ENCODE measurements at regions not wholly inside any gene's neighbourhood (a gene's known extent, or its start where the extent isn't known, plus 50 kb on each side); places are given as distances from the start of the nearest gene placed in this dataset.

DNA sequence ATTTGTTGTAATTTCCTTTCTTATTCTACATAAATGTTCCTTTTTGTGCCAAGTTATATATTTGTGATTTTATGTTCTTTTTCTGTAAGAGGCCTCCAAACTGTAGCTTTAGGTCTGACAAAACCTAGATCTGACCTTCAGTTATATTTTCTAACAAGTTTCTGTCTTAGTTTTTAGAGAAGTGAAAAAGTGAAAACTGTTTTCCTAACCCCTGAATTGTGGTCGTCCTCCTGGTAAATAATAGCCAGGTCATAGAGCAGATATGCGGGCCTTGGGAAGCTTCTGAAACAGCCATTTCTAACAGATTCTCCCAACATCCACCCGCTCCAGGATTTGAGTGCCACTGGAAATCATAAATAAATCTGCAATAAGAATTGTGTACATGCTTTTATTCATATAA, 398.4 kb upstream of the CWC22 start:
- Histone ChIP-seq H3K14ac (ENCODE audit: insufficient read depth, low read length) (no peak overlapping the region), H2AFZ (ENCODE audit: low read length) (no peak overlapping the region), H2BK5ac (ENCODE audit: insufficient read length, low read length) (no peak overlapping the region), H3K9ac (ENCODE audit: extremely low read depth, insufficient read length, low read length) (no peak overlapping the region), H3K9me3 (ENCODE audit: control insufficient read depth, low read depth, low read length) (no peaks in the 10 kb centered on the region), H4K91ac (ENCODE audit: insufficient read length, low read depth, low read length) (no peak overlapping the region), H2AK5ac (ENCODE audit: insufficient read length, low read length) (no peak overlapping the region), H4K20me1 (ENCODE audit: control insufficient read depth, insufficient read depth, insufficient read length) (no peaks in the 10 kb centered on the region), H3K27me3 (ENCODE audit: insufficient read depth, low read length) (no peaks in the 10 kb centered on the region), H3K4ac (ENCODE audit: low read depth, low read length) (no peak overlapping the region), H3T11ph (ENCODE audit: low read length) (no peak overlapping the region), H3K4me1 (ENCODE audit: insufficient read depth, low read length) (no peaks in the 10 kb centered on the region), H3K27ac (ENCODE audit: insufficient read length, low read depth, low read length) (no peak overlapping the region), H3K79me2 (ENCODE audit: insufficient read depth, low read length) (no peaks in the 10 kb centered on the region), H3K23me2 (ENCODE audit: insufficient read length, low read depth, low read length, poor library complexity, severe bottlenecking) (no peaks in the 10 kb centered on the region), H3K23ac (ENCODE audit: insufficient read length, low read depth, low read length) (no peak overlapping the region), H2BK15ac (ENCODE audit: low read depth, low read length) (no peak overlapping the region), H4K8ac (replicated peaks; ENCODE audit: insufficient read length, low read depth, low read length) (no peak overlapping the region), H2BK20ac (ENCODE audit: low read depth, low read length, poor library complexity, severe bottlenecking) (no peak overlapping the region), H3K4me2 (ENCODE audit: insufficient read depth, insufficient read length, low read length) (no peak overlapping the region), H4K5ac (ENCODE audit: insufficient read length, low read depth, low read length) (no peak overlapping the region), H2BK12ac (ENCODE audit: insufficient read length, low read depth, low read length) (no peak overlapping the region), H2BK120ac (ENCODE audit: low read depth, low read length, poor library complexity, severe bottlenecking) (no peak overlapping the region), H3K79me1 (ENCODE audit: insufficient read depth, low read depth, low read length, poor library complexity, severe bottlenecking) (no peaks in the 10 kb centered on the region), H3K56ac (ENCODE audit: insufficient read length, low read depth, low read length) (no peak overlapping the region), H3K18ac (ENCODE audit: insufficient read length, low read depth, low read length) (no peak overlapping the region)
- H3K4me1 Mint-ChIP-seq: peaks cover 4 to 5% of the 10 kb centered on the region in 2 experiments; a peak in 3 of 4 replicates
- WGBS (ENCODE audit: extremely low coverage, insufficient read length, low lambda C conversion rate): no CpG with 5 or more reads among the region's 3 CpGs
- TF ChIP-seq, protein P1, sequence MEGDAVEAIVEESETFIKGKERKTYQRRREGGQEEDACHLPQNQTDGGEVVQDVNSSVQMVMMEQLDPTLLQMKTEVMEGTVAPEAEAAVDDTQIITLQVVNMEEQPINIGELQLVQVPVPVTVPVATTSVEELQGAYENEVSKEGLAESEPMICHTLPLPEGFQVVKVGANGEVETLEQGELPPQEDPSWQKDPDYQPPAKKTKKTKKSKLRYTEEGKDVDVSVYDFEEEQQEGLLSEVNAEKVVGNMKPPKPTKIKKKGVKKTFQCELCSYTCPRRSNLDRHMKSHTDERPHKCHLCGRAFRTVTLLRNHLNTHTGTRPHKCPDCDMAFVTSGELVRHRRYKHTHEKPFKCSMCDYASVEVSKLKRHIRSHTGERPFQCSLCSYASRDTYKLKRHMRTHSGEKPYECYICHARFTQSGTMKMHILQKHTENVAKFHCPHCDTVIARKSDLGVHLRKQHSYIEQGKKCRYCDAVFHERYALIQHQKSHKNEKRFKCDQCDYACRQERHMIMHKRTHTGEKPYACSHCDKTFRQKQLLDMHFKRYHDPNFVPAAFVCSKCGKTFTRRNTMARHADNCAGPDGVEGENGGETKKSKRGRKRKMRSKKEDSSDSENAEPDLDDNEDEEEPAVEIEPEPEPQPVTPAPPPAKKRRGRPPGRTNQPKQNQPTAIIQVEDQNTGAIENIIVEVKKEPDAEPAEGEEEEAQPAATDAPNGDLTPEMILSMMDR (conservative IDR thresholded peaks at IDR 0.05): no peak
- no peak for DNase-seq
- H3K4me3 Mint-ChIP-seq: no peak overlapping the region
- H3K9me3 Mint-ChIP-seq: peaks cover 0 to 2% of the 10 kb centered on the region in 2 experiments; a peak in 1 of 5 replicates
- 0 out of 7 replicates have a peak overlapping the region, but pooled peaks of 1 of the 3 experiments have one; percentile 25 for H3K27ac Mint-ChIP-seq
- H3K27me3 Mint-ChIP-seq (ENCODE audit: low read depth): no peaks in the 10 kb centered on the region
- H3K36me3 Mint-ChIP-seq (ENCODE audit: insufficient read depth in 1 of 3, low read depth in 3 of 3): peaks cover 0 to 3% (median 0%) of the 10 kb centered on the region in 3 experiments; a peak in 1 of 7 replicates

Measured in H9 (cell line).